Esophagus squamous epithelium (tissue), 5 donors: ENCODE measurements at regions not wholly inside any gene's neighbourhood (a gene's known extent, or its start where the extent isn't known, plus 50 kb on each side); places are given as distances from the start of the nearest gene placed in this dataset.

ENCODE experiments used
- DNase-seq: peaks from one replicate; lab custom pipeline; 2025; lab: John Stamatoyannopoulos, UW
- H3K27ac ChIP-seq, 4 donors: fragments of 200-600 bp; sonication (generic); one replicate each; pipeline ENCODE4 v1.5.1; 2016 to 2019; ENCODE audit warnings: mild to moderate bottlenecking in 1 of 4
- H3K27me3 ChIP-seq, 4 donors: fragments of 200-600 bp; sonication (generic); 1 replicate in 3 of 4; 2 replicates in 1 of 4; pipeline versions ENCODE4 v1.5.1 to v1.6.0; 2017 to 2021; ENCODE audit warnings: antibody characterized with exemption in 1 of 4
- H3K36me3 ChIP-seq, 3 donors: fragments of 200-600 bp; sonication (generic); one replicate each; pipeline ENCODE4 v1.5.1; 2016 to 2019
- H3K4me1 ChIP-seq, 3 donors: fragments of 200-600 bp; sonication (generic); one replicate each; pipeline ENCODE4 v1.5.1; 2017 to 2019
- H3K4me3 ChIP-seq, 4 donors: fragments of 200-600 bp; sonication (generic); 1 replicate in 3 of 4; 2 replicates in 1 of 4; pipeline ENCODE4 v1.5.1; 2016 to 2019; ENCODE audit warnings: mild to moderate bottlenecking in 2 of 4, moderate library complexity in 1 of 4
- H3K9me3 ChIP-seq, 3 donors: fragments of 200-600 bp; sonication (generic); one replicate each; pipeline ENCODE4 v1.5.1; 2016 to 2019
- POLR2A ChIP-seq, 4 donors: fragments of 450-650 bp; IDR thresholded peaks; one replicate each; pipeline ENCODE4 v1.6.1; 2017; ENCODE audit warnings: antibody characterized with exemption in 4 of 4, mild to moderate bottlenecking in 4 of 4, moderate library complexity in 3 of 4
- WGBS, 2 donors: methylation state at CpG; one replicate each; pipeline ENCODE4 v1.1.5; 2018; 5-methylcytosine and 5-hydroxymethylcytosine counted together
- intact Hi-C: fragments of 100-400 bp; cut with DNase I; formaldehyde crosslinking; loops from one replicate; pipeline ENCODE4 v1.15.0; 2022
- TF ChIP-seq, protein P1 (sequence below), 6 experiments: fragments of 450-650 bp in 4 of 6; fragments of 200-600 bp in 2 of 6; sonication (generic) in 2 of 6; IDR thresholded peaks; one replicate each; pipeline ENCODE4 v1.5.1; 2016 to 2019; ENCODE audit warnings: antibody characterized with exemption in 6 of 6, mild to moderate bottlenecking in 4 of 6, moderate library complexity in 4 of 6
- donor health status: DM: yes; HTN: yes; CAD: no.

DNA sequence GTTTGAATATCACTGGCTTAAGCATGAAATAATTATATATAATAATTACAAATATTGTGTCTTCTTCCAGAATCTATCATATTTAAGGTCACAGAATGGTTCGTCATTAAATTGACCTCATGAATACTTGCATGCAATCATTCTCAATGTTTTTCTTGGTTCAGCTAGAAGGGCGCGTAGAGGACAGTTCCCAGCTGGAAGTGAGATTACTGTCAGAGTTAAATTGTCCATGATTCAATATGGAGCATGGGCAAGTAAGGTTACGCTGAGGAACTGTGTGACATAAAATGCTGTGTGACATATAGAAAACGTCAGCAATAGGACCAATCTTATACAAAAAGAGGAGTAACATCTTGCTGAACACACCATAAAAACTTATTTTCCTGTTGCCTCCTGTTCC, 2423.5 kb upstream of the RAG2 start:
- WGBS, 2 donors, result 55 to 65% methylated on average over 5 of the region's 5 CpGs
- H3K27me3 ChIP-seq, result no peaks in the 10 kb centered on the region
- no peaks in the 10 kb centered on the region for H3K4me1 ChIP-seq
- no peak overlapping the region for H3K27ac ChIP-seq
- no peak overlapping the region for H3K4me3 ChIP-seq
- intact Hi-C loops, result no loop called here
- DNase-seq, result no peak
- TF ChIP-seq, protein P1, sequence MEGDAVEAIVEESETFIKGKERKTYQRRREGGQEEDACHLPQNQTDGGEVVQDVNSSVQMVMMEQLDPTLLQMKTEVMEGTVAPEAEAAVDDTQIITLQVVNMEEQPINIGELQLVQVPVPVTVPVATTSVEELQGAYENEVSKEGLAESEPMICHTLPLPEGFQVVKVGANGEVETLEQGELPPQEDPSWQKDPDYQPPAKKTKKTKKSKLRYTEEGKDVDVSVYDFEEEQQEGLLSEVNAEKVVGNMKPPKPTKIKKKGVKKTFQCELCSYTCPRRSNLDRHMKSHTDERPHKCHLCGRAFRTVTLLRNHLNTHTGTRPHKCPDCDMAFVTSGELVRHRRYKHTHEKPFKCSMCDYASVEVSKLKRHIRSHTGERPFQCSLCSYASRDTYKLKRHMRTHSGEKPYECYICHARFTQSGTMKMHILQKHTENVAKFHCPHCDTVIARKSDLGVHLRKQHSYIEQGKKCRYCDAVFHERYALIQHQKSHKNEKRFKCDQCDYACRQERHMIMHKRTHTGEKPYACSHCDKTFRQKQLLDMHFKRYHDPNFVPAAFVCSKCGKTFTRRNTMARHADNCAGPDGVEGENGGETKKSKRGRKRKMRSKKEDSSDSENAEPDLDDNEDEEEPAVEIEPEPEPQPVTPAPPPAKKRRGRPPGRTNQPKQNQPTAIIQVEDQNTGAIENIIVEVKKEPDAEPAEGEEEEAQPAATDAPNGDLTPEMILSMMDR (IDR thresholded peaks at IDR 0.05), result no peak
- no peak for TF ChIP-seq POLR2A (IDR thresholded peaks at IDR 0.05)
- no peaks in the 10 kb centered on the region for H3K9me3 ChIP-seq
- H3K36me3 ChIP-seq, result no peaks in the 10 kb centered on the region

GRCh38 chr11:39011797-39012196, 2413.8 kb upstream of the RAG2 start:
- TF ChIP-seq, protein P1 (IDR thresholded peaks at IDR 0.05), result no peak
- TF ChIP-seq POLR2A (IDR thresholded peaks at IDR 0.05), result no peak
- Histone ChIP-seq H3K27ac (no peak overlapping the region), H3K27me3 (no peaks in the 10 kb centered on the region), H3K9me3 (peaks cover 0 to 12% (median 0%) of the 10 kb centered on the region in 3 donors), H3K4me1 (no peaks in the 10 kb centered on the region), H3K36me3 (no peaks in the 10 kb centered on the region), H3K4me3 (no peak overlapping the region)
- intact Hi-C loops, result no loop called here
- no peak for DNase-seq

DNA sequence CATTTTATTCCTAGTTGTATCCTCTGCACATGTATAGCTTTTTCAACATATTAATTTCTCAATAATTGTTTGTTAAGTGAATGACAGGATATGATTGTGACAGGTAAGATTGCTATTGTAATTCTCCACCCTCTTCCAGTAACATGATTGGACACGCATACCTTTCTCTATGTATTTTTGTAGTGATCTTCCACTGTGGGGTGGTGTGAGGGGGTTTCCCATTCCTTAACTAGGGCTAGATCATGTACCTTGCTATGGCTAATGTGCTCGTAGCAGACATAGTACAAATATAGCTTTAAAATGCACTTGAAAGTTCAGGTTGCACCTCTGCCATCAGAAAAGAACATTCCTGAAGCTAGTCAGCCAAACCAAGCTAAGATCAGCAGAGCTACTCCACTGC, 2392.8 kb upstream of the RAG2 start:
- H3K4me1 ChIP-seq, result no peaks in the 10 kb centered on the region
- no peak overlapping the region for H3K27ac ChIP-seq
- TF ChIP-seq POLR2A (IDR thresholded peaks at IDR 0.05), result no peak
- TF ChIP-seq, protein P1 (IDR thresholded peaks at IDR 0.05), result no peak
- no peak for DNase-seq
- no peaks in the 10 kb centered on the region for H3K36me3 ChIP-seq
- no peak overlapping the region for H3K4me3 ChIP-seq
- 49 to 72% methylated on average over 2 of the region's 2 CpGs for WGBS, 2 donors
- no peaks in the 10 kb centered on the region for H3K27me3 ChIP-seq
- intact Hi-C loops, result no loop called here
- H3K9me3 ChIP-seq, result peaks cover 0 to 9% (median 5%) of the 10 kb centered on the region in 3 donors

- no peaks in the 10 kb centered on the region for H3K4me1 ChIP-seq
- DNase-seq, result no peak
- no peak overlapping the region for H3K27ac ChIP-seq
- no peak overlapping the region for H3K4me3 ChIP-seq
- 62% methylated on average over 5 of the region's 5 CpGs for WGBS, 2 donors
- intact Hi-C loops, result no loop called here
- no peaks in the 10 kb centered on the region for H3K36me3 ChIP-seq
- TF ChIP-seq, protein P1 (IDR thresholded peaks at IDR 0.05), result no peak
- TF ChIP-seq POLR2A (IDR thresholded peaks at IDR 0.05), result no peak
- peaks cover 0 to 10% (median 5%) of the 10 kb centered on the region in 3 donors for H3K9me3 ChIP-seq
- H3K27me3 ChIP-seq, result no peaks in the 10 kb centered on the region
These were observed 2392.1 kb upstream of the RAG2 start for GRCh38 chr11:38990139-38990538.

GRCh38 chr11:38988908-38989307, 2390.9 kb upstream of the RAG2 start:
- H3K4me1 ChIP-seq, result no peaks in the 10 kb centered on the region
- no peak for TF ChIP-seq POLR2A (IDR thresholded peaks at IDR 0.05)
- TF ChIP-seq, protein P1 (IDR thresholded peaks at IDR 0.05), result no peak
- no peak overlapping the region for H3K27ac ChIP-seq
- WGBS, 2 donors, result 56 to 79% methylated on average over 3 of the region's 4 CpGs
- no peaks in the 10 kb centered on the region for H3K36me3 ChIP-seq
- DNase-seq, result no peak
- H3K27me3 ChIP-seq, result no peaks in the 10 kb centered on the region
- peaks cover 0 to 10% (median 5%) of the 10 kb centered on the region in 3 donors for H3K9me3 ChIP-seq
- intact Hi-C loops, result no loop called here
- H3K4me3 ChIP-seq, result no peak overlapping the region
